HPDE6-E6E7 (cell line): ENCODE measurements at regions not wholly inside any gene's neighbourhood (a gene's known extent, or its start where the extent isn't known, plus 50 kb on each side); places are given as distances from the start of the nearest gene placed in this dataset.

Source experiments
- DNase-seq: peaks from one replicate; pipeline ENCODE4 v3.0.0; 2011; ENCODE audit warnings: missing footprints; ENCODE audit errors: extremely low spot score

DNA sequence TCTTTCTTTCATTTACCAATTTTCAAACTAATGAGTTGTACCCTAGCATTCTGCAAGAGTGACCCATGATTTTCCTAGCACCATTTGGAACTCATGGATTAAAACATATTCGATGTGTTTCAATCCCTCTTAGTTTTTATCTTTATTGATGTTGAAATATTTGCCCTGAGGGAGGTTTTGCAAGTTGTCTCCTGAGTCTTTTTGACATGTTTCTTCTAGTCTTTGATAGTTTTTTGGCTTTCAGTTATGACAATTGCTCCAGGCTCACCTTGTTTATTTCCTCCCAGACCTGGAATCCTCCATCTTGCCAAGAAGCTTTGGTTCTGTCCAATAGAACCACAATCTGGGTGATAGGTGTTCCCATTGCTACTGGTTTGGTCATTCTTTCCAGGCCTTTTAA is 327.8 kb downstream of the WDR11 start:
- DNase-seq = no peak

DNA sequence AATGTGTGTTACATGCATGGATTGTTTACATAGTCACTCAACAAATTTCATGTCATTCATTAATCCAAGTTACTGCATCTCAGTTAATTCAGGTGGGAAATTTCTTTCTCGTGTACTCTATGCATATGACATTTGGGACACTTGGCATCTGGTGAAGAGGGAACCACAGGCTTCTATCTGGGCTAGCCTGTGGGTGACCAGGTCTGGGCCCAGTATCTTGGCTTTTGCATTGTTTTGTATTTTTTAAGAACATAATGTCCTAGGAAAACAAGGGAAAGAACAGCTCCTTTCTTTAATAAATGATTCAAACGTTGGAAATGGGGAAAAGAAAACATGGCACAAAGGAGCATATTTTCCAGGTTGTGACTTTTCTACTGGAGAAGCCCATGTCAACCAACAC is 331.1 kb downstream of the WDR11 start:
- no peak for DNase-seq

DNA sequence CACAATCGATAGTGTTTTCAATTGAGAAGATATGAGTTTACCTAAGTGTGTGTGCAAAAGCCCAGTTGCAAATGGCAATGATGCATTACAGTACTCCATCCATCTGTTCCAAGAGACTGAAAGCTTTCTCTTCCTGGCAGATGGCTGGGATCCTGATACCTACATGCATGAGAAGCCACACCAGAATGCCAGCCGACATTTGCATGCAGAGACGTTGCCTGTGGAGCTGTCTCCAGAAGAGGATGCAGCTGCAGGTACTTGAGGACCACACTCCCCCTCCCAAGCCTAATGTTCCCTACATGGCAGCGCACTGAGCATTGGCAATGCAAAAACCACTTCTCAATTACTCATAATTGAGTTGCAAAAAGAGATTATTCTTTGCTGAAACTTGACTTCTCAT is 332.1 kb downstream of the WDR11 start:
- DNase-seq = no peak

- DNase-seq = no peak
These were observed 332.5 kb downstream of the WDR11 start for GRCh38 chr10:121183707-121184106.

- no peak for DNase-seq
These were observed 334.8 kb downstream of the WDR11 start for GRCh38 chr10:121185816-121186455.

DNA sequence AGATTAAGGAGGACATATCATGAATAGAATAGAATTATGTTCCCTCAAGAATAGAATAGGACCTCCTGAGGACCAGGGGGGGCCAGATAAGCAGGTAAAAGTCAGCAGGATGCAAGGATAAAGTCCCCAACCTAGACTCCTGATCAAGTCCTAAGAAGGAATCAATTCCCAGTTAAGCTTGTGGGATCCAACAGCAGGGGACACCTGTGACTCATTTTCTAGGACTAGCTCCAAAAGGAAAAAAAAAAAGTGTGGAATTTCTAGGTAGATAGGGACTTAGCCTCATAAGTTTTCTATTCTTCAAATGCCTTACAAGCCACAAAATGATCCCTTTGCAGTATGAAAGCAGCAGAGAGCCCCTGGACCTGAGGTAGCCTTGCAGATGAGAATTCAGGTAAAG is 336.2 kb downstream of the WDR11 start:
- no peak for DNase-seq

DNA sequence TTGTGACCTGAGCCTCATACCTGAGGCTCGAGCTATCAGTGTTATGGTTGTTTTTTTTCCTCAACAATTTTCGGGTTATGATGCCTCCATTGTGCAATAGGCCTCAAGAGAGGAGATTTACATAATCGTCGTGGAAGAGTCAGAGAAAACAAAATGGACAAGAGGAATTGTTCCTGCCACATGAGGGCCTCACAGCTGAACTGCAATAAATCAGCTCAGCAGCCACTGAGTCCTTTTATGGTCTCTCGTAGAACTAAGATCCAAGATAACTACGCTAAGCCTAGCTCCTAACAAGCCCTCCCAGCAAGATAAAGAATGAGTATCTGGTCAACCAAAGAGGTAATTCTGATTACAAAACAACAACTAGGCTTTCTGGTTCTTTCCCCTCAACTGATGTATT is 336.8 kb downstream of the WDR11 start:
- DNase-seq = no peak

GRCh38 chr10:121189066-121189465 is 337.9 kb downstream of the WDR11 start:
- no peak for DNase-seq

DNA sequence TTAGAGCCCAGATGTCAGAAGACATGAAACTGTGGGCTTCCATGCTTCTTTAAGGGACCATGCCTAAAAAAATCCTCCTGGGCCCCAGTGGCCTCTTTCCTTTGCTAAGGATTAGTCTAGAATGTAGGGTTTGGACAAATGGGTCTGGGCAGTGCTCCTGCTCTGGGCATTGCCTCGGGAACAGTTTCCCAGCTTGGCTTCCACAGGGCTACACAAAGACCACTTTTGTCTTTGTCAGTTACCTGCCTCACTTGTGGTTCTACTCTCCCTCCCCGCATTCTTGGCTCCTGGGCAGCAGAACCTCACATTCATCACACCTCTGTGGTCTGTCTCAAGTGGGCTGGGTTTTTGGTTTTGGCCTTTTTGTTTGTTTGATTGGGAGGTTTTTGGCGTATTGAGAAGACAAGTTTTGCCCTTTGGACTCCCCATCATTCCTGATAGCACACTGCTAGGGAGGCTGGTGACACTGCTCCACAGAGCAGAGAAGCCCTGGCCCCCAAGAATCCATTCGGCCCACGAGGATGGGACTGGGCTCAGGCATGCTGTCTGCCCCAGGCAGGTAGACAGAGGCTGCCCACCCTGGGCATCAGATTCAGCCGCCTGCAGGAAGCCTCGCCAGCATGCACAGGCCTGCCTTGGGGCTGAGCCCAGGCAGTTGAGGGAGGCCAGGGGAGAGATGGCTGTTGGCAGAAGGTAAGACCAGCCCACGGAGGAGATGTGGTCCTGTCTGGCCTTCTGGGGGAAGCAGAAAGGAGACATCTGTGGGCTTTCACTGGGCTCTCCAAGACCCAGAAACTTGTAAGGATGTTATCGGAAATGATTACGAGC is 343.7 kb downstream of the WDR11 start:
- no peak for DNase-seq

DNA sequence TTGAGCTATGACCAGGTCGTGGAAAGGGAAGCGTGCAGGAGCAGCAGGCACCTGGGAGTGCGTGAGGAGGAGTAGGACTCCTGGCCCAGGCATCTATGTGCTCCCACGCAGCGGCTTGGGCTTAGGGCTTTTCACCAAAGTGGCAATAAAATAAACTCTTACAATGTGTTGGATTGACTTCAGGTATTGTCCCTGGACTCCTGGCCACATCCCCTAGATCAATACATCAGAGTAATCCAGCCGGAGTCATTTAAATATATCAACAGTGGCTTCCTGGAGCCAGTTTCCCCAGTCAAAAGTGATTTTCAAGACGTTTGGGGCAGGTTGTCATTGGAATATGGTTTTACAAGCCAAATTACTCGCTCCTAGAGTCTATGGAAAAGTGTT is 344.4 kb downstream of the WDR11 start:
- DNase-seq = no peak

GRCh38 chr10:121199081-121199480 is 347.9 kb downstream of the WDR11 start:
- DNase-seq = no peak

DNA sequence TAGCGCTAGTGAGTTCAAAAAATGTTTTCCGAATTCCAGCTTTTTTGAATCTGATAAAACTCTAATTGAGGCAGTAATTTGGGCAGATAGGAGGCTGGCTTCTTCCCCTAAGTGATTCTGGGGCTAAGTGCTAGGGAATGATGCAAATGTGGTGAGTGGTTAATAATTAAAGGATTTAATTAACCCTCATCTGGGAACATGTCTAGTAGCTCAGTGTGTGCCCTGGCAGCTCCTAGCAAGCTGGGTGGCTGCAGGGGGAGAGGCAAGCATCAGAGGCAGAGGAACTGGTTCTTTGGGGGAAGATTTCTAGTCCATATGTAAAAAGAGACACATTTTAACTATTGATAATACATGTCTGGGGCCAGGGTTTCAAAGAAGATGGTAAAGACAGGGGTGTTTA is 354.5 kb downstream of the WDR11 start:
- no peak for DNase-seq

GRCh38 chr10:121211446-121211845 is 360.3 kb downstream of the WDR11 start:
- DNase-seq = no peak

- no peak for DNase-seq
These were observed 362.3 kb downstream of the WDR11 start for GRCh38 chr10:121213437-121213836.

DNA sequence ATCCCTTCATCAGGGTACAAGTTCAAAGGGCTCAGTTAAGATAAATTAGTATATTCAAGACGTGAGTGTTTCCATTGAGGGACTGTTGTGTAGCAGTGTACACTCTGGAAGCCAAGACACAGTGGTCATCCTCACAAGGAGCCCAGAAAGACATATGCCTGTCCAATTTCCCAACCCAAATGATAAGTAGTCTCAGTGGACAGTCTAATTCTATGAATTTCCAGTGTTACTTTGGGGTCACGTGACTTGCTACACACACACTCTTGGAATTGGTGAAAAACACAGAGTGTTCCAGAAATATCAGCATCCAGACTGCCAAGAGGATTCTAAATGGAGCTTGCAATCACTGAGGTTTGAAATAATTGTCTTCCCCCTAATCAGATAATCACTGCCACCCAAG is 365.1 kb downstream of the WDR11 start:
- DNase-seq = no peak

GRCh38 chr10:121216721-121217181 is 365.6 kb downstream of the WDR11 start:
- DNase-seq = no peak

DNA sequence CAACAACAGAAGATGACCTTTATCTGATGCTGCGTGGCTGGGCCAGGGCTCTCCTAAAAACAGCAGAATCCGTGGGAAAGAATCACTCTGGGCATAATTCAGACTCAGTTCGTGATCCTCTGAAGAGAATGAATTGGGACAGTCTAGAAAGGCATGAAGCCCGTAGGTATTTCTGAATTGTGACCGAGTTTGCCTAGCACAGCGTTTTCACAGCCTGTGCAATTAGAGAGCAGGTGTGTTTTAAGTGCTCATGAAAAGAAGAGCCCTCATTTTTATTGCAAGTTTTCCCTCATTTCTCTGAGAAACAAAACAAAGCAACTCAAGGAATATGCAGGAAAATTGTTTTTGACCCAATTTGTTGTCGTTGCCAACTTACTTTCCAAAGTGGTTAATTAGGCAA is 366.2 kb downstream of the WDR11 start:
- no peak for DNase-seq

DNA sequence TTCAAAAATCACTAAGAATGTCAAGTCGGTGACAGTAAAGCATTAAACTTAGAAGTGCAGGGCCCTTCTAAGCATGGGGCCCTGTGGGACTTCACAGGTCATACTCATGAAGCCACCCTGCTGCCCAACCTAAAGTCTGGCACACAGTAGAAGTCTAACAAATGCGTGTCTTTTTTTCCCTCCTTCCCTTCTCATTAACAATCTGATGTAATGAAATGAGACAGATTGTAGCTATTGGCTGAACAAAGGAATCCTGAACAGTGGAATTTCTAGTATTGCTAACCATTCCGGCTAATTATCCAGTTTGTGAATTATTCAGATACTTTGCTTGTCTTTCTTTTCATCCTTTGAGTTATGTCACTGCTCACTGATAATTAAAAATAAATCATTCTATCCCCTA is 369.9 kb downstream of the WDR11 start:
- DNase-seq = no peak

GRCh38 chr10:121221991-121222390 is 370.8 kb downstream of the WDR11 start:
- no peak for DNase-seq

GRCh38 chr10:121222842-121223241 is 371.7 kb downstream of the WDR11 start:
- no peak for DNase-seq

- no peak for DNase-seq
These were observed 367.2 kb downstream of the FGFR2 start for GRCh38 chr10:121231079-121231478.

DNA sequence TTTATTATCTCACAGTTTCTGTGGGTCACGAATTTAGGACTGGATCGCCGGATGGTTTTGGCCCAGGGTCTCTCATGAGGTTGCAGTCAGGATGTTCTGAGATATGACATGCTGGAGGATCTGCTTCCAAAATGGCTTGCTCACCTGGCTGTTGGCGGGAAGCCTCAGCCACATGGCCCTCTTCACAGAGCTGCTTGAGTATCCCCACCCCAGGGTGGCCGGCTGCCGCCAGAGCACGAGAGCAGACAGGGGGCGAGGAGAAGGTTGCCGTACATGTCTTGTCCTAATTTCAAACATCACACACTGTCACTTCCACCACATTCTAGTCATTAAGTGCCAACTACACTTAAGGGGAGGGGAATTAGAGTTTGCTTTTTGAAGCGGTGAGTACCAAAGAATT is 365.8 kb downstream of the FGFR2 start:
- no peak for DNase-seq

DNA sequence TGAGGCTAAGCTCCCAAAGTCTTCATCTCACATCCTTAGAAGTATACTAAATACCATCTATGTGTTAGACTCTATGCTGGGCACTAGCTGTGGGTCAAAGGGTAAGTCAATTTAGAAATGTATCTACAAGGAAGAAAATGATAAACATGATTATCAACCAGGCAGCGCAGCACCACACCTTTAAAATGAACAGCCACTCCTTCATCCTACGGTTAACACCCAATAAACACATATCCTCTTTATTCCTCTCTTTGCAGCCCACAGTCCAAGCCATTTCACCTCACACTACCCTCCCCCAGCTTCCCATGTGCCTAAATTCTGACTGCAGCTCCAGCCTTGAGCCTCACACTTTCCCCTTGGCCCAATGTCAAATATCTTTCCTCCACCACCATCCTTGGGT is 362.6 kb downstream of the FGFR2 start:
- DNase-seq = no peak
